NCI-H1930 (cell line): ENCODE measurements at regions not wholly inside any gene's neighbourhood (a gene's known extent, or its start where the extent isn't known, plus 50 kb on each side); places are given as distances from the start of the nearest gene placed in this dataset.

Experiments used
- DNase-seq, 2 experiments: peaks; one replicate each; lab custom pipeline; 2025; lab: John Stamatoyannopoulos, UW

DNA sequence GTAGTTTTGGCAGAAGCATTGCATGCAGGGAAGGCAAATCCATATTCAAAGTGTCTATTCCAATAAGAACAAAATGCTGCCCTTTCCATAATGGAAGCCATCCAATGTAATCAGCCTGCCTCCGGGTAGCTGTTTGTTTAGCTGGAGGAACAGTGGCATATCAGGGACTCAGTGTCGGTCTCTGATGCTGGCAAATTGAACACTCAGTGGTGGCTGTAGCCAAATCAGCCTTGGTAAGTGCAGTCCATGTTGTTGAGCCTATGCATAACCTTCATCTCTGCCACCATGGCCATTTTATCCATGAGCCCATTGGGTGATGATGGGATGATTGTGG lies 147.8 kb upstream of the MAX start:
- DNase-seq: no peak

DNA sequence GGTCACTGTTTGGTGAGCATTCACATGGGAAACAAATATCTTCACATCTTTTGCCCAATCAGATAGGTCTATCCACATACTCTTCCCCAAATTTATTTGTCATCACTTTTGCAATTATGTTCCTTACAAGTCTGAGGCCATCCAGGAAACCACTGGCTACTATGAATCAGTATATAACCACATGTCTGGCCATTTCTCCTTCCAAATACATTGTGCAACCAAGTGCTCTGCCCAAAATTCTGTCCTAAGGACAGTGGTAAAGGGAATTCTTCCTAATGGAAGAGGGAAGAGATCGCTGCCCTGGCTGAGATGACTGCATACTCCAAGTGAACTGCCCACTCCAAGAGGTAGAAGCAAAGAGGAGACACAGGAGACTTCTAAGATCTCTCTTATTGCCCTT lies 148.9 kb upstream of the MAX start:
- no peak for DNase-seq

DNA sequence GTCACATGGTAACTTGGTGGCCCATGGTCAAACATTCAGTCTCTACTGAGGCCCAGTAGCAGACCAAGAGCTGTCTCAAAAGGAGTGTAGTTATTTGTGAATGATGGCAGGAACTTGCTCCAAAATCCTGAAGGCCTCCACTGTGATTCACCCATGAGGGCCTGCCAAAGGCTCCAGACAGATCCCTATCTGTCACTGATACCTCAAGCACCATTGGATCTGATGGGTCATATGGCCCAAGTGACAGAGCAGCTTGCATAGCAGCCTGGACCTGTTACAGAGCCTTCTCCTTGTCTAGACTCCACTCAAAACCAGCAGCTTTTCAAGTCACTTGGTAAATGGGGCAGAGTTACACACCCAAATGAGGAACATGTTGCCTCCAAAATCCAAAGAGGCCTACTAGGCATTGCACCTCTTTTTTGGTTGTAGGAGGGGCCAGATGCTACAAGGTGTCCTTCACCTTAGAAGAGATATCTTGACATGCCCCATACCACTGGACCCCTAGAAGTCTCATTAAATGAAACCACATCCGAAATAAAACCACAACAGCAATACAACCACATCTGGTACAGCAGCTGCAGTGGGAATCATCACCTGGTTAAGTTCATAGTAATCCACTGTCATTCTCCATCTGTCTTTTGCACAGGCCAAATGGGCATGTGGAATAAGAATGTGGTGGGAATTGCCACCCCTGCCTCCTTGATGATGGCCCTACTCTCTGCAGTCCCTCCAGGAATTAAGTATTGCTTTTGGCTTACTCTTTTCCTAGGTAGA lies 150.4 kb upstream of the MAX start:
- DNase-seq: no peak

DNA sequence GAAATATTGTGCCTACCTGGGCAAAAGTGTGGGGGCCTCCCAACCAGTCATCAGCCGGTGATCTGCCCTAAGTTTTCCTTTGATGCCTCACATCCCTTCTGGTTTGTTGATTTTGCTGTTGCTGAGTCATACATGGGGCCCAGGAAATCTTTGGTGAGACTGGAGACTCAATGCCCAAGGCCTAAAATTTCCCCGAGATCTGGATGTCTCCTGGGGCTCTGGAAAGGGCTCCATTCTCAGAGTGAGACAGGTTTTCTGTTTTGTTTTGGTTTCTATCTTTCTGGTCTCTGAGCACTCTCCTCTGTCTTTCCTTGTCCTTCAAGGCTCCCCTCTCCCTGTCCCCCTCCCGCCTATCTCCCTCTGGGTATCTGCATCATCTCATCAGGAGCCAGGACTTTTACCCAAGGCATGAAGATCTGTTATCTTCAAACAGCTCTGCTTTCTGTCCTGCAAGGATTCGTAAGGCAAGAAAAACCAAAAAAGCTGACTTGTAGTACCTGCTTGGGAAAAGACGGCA lies 152.8 kb upstream of the MAX start:
- DNase-seq: no peak

DNA sequence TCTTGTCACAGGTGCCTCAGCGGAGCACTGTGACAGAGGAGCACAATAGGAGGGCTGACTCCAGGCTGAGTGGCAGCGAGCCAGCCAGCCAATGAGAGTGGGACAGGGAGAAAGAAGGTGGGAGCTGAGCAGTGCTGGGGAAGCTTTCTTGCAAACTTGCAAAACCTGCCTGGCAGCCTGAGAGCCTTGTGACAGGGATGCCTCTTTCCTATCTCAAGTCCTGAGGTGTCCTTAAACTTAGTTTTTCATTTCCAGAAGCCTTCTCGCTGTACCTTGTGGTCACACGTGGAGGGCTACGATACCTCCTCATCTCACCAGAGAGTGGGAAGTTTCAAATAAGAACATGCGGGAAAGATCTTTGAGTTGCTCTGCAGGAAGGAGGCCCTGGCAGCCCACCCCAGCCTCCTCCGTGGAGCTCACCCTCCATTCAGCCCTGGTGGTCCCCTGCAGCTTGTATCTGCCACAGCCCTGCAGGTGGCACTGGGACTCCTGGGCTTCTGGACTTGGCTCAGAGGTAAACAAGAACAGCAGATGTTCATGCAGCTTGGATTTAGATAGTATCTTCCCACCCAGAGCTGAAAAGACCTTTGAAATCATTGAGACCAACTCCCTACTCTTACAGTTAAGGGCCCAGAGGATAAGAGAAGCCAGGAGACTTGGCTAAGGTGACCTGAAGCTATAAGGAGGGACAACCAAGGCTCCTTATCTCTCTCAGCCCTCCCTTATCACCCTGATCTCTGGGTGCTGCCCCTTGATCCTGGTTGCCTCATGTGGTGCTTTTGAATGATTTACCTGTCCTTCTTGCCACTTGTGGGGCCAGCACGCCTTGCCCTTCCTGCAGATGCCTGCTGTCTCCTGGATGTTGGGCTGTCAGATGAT lies 153.5 kb upstream of the MAX start:
- DNase-seq: no peak

DNA sequence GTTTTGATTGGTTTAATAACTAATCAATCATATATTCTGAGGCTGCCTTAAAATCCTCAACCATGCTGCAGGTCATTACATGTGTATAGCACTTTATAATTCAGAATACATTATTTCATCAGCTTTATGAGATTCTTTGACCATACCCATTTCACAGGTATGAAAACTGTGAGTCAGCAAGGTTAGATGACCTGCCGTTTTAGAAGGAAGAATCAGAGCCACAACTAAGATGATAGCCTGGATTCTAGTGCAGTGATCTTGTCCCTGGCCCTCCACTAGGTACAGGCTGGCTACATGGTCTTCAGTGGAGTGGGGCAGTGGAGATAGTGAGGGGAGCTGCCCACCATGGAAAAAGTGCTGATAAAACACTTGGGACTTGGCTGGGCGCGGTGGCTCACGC lies 154.4 kb upstream of the MAX start:
- DNase-seq: no peak

DNA sequence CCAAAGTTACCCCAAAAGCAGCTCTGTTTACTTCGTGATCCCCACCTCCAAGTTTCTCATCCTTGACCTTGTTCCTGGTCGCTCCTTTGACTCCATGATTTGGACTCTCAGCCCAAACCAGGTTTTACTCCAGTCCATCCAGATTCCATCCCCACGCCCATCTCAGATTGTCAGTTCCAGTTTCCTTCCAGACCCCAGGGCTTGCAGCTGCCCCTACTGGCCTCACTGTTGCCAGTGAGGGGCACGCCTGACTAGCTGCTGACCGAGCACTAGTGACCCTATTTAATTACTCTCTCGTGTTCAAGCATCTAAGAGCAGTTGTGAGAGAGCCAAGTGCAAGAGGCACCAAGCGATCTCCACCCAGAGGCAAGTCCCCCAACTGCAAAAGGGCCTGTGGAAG lies 155.1 kb upstream of the FUT8 start:
- DNase-seq: no peak

DNA sequence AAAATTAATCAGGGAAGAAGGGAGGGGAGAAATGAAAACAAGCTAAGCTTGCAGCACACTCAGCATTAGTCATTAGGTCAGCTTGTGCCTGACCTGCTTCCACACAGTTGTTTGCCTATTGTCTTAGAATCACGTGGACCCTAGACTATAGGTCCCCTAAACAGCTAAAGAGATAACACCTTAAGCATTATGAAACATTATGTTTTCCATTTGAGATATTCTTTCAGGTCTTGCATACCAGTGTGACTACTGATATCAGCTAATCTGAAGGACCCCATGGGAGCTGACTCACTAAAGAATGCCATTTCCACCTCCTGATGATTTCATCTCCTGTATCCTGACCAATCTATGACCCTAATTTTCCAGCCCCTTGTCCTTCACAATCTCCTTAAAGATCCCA lies 154.1 kb upstream of the FUT8 start:
- no peak for DNase-seq

DNA sequence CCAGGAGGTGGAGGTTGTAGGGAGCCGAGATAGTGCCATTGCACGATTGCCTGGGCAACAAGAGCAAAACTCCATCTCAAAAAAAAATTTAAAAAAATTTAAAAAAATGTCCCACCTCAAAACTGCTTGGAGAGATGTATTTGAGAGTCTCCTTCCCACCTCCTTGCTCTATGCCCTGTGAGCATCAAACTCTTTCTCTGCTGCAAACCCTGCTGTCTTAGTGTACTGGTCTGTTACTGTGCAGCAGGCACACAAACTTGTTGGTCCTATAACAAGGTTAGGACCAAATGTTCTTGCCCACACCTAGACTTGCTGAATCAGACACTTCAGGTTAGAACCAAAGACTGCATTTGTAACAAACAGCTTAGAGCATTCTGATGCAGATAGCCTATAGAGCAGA lies 153.5 kb upstream of the FUT8 start:
- no peak for DNase-seq

DNA sequence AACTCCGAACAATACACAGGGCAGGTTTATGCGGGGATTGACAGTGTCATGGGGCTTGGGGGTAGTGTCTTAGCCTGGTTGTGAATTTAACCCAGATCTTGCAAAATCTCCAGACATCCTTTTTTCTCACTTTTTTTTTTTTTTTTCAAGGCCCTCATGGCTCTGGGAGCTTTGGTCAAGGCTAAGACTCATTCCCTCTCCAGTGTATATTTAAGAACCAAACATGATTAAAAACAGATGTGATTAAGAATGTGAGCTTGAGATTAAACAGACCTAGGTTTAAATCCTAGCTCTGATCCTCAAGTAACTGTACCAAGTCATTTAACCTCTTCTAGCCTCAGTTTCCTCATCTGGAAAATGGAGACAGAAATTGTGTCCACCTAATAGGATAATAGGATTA lies 151.7 kb upstream of the FUT8 start:
- DNase-seq: no peak

DNA sequence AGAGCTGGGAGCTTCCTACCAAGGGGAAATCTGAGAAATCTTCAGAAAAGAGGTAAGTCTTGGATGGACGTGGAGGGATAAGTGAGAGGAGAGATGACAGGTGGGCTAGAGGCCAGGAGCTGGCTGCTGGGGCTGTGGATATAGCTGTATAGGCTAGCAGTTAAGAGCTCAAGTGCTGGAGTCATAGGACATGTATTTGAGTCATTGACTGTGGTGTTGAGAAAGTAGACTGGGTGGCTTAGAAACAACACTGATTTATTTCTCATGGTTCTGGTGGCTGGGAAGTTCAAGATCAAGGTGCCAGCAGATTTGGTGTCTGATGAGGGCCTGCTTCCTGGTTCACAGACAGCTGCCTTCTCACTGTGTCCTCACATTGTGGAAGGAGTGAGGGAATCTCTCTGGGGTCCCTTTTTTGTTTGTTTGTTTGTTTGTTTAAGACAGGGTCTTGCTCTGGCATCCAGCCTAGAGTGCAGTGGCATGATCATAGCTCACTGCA lies 151.1 kb upstream of the FUT8 start:
- DNase-seq: no peak

DNA sequence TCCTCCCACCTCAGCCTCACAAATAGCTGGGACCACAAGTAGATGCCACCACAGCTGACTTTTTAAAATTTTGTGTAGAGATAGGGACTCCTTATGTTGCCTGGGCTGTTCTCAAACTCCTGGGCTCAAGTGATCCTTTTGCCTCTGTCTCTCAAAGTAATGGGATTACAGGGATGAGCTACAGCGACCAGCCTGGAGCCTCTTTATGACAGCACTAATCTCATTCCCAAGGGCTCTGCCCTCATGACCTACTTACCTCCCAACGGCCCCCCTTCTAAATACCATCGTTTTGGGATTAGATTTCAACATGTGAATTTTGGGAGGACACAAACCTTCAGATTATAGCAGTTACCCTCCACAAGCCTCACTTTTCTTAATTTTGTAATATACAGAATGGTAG lies 150.6 kb upstream of the FUT8 start:
- no peak for DNase-seq

DNA sequence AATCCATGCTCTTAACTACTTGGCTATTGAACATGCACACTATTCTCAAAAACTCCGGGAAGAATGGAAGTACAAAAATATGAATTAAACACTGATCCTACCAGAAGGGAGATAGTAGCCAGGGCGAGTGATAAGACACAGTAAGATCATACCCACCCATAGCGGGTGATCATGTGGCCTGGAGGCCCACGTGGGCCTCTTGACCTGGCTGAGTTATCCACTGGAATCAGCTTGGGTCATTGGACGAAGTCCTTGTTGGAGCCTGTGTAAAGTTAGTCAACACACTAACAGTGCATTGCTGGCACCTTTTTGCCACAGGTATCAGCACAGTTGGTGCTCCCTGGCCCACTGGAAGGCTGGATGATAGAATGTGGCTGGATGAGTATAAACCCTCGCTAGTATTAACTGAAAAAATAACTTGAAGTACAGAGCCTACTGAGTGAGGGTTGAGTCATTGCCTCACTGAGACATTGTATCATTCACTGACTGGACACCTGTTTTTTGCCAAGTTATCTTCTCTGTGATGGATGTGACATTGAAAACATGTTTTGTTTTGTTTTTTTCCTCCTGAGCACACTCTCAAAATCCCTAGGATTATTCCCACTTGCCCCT lies 149.2 kb upstream of the FUT8 start:
- no peak for DNase-seq

DNA sequence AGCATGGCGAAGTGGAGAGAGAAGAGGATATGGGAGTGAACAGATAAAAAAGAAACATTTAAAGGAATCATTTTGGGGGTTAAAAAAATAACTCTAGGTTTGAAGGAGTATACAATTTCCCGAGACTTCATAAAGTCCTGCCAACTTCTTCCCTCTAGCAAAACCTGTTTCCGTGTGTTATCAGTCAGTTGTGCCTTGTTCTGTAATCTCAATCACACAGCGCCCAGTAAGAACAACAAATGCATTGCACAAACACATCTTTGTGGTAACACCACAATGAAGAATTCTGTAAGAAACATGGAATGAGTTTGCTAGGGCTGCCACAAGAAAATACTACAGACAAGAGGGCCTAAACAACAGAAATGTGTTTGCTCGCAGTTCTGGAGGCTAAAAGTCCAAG lies 144.7 kb upstream of the FUT8 start:
- DNase-seq: no peak

DNA sequence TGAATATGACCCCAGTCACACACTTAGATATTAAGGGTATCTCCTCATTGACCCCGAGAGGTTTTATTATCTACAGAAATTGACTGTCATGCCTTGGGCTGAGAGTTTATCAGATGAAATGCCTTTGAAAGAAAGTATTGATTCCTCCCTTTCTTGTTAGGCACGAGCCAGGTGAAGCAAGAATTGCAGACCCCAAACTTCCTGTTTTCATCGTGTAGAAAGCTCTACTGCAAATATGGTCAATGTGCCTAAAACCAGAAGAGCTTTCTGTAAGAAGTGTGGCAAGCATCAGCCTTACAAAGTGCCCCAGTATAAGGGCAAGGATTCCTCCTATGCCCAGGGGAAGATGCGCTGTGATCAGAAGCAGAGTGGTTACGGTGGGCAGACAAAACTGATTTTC lies 143.9 kb upstream of the FUT8 start:
- no peak for DNase-seq

DNA sequence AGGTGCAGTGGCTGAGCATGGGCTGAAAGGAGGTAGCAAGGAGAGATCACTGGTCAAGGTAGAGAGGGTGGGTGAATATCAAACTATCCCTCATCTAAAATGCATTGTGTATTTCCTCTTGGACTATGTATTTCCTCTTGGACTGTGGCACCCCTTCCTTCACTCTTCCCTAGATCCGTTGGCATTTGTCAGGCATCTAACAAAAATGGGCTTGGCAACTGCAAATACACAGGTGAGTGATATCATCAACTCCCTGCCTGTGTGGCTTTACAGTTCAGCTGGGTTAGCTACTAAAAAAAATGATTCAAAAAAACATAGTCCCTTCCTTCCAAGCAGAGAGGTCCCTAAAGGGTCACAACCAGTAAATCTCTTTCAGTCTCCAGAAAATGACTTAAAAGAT lies 142.8 kb upstream of the FUT8 start:
- DNase-seq: no peak

DNA sequence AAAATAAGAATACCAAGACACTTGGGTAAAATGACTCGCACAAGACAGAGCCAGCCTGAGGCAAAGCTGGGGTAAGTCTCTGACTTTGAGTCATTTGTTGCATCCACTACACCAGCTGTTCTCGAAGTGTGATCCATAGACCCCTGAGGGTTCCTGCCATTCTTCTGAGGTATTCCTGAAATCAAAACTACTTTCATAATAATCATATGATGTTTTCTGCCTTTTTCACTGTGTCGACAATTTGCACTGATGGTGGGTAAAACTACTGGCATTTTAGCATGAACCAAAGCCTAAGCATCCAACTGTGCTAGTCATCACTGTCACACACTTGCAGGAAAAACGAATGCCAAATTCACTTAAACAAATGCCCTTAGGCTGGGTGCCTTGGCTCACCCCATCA lies 135.5 kb upstream of the FUT8 start:
- no peak for DNase-seq

DNA sequence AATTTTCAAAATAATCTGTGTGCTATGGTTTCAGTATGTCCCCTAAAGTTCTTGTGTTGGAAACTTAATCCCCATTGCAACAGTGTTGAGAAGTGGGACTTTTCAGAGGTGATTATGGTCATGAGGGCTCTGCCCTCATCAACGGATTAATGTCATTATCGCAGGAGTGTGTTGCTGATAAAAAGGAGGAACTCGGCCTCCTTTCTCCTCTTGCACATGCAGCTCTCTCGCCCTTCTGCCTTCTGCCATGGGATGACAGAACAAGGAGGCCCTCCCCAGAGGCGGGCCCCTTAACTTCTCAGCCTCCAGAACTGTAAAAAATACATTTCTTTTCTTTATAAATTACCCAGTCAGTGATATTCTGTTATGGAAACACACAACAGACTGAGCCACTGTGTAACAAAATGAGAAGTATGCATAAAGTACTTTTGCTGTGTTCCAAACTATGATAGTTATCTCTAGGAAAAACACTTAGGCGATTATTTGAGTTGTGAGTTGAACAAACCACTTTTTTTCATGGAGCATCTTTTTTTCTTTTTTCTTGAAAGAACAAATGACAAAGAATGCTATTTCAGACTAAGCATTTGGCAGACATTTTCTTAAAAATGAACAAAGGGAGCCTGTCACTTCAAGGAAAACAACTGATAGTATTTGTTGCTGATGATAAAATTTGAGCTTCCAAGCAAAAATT lies 134.8 kb upstream of the FUT8 start:
- DNase-seq: no peak

DNA sequence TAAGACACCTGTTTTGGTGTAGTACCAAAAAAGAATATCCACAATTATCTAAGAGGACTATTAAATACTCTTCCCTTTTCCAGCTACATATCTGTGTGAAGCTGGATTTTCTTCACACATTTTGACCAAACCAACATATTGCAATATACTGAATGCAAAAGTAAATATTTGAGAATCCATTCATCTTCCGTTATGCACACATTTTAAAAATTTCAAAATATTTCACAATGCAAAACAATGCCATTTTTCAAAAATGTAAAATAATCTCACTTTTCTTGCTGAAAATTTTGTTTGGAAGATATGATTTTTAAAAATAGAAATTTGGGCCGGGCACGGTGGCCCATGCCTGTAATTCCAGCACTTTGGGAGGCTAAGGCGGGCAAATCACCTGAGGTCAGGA lies 133.9 kb upstream of the FUT8 start:
- DNase-seq: no peak

DNA sequence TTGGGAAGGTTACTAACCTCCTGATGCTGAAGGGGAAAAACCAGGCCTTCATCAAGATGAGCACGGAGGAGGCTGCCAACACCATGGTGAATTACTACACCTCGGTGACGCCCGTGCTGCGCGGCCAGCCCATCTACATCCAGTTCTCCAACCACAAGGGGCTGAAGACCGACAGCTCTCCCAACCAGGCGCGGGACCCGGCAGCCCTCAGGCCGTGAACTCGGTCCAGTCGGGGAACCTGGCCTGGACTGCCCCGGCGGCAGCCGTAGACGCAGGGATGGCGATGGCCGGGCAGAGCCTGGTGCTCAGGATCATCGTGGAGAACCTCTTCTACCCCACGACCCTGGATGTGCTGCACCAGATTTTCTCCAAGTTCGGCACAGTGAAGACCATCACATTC lies 133.0 kb upstream of the FUT8 start:
- no peak for DNase-seq

DNA sequence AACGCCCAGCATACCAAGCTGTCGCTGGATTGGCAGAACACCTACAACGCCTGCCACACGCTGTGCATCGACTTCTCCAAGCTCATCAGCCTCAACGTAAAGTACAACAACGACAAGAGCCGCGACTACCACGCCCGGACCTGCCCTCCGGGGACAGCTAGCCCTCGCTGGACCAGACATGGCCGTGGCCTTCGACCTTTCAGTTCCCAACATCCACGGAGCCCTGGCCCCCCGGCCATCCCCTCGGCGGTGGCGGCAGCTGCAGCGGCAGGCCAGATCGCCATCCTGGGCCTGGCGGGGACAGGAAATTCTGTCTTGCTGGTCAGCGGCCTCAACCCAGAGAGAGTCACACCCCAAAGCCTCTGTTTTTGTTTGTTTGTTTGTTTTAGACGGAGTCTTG lies 132.6 kb upstream of the FUT8 start:
- no peak for DNase-seq

DNA sequence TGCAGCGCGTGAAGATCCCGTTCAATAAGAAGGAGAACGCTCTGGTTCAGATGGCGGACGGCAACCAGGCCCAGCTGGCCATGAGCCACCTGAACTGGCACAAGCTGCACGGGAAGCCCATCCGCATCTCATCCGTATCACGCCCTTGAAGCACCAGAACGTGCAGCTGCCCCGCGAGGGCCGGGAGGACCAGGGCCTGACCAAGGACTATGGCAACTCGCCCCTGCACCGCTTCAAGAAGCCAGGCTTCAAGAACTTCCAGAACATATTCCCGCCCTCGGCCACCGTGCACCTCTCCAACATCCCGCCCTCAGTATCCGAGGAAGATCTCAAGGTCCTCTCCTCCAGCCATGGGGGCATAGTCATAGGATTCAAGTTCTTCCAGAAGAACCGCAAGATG lies 131.9 kb upstream of the FUT8 start:
- no peak for DNase-seq
